GM18519 (cell line): ENCODE measurements at regions not wholly inside any gene's neighbourhood (a gene's known extent, or its start where the extent isn't known, plus 50 kb on each side); places are given as distances from the start of the nearest gene placed in this dataset.
"Not testable (repeated sequence)": the region's sequence is repeated elsewhere in the genome, so short reads cannot be mapped to it uniquely, and the experiment has no call there.

ENCODE experiments used
- ATAC-seq: cut with Tn5 transposase; IDR thresholded peaks from one replicate; pipeline ENCODE4 v1.9.1; 2021; ENCODE audit warnings: mild to moderate bottlenecking, moderate library complexity; ENCODE audit not compliant: unreplicated experiment, low FRiP score

DNA sequence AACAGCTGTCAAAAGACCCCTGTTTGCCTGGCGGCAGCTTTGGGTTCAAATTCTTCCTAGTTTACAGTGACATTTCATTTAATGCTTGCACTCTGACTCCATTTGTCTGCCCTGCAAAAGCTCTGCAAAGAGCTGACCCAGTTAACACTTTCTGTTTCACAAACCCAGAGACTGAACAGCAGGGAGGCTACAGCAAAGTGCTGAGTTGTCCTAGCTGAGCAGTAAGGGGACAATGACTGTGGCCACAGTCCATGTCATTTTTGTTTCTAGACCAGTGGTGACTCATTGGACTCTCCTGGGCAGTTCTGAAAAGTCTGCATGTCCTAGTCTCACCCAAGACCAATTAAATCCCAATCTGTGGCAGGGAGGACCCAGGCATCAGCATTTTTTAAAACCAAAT lies 994.8 kb upstream of the WWC1 start:
- no peak for ATAC-seq

DNA sequence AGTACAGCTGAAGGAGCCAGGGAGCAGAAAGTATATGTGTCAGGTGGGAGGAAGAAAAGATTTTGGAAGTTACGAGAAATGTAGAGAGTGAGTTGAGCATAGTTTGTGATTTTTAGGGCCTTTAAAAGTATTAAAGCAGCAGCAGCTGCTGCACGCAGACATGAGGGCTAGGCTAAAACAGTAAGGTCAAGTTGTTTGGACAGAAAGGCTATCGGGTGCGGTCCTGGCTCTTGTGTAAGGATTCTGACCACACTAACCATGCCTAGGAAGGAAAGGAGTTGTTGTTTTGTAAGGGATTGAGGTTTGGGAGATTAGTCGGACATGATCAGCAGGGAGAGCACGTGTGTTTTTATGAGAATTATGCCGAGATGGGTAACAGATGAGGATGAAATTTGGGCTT lies 991.6 kb upstream of the WWC1 start:
- not testable (repeated sequence) for ATAC-seq

DNA sequence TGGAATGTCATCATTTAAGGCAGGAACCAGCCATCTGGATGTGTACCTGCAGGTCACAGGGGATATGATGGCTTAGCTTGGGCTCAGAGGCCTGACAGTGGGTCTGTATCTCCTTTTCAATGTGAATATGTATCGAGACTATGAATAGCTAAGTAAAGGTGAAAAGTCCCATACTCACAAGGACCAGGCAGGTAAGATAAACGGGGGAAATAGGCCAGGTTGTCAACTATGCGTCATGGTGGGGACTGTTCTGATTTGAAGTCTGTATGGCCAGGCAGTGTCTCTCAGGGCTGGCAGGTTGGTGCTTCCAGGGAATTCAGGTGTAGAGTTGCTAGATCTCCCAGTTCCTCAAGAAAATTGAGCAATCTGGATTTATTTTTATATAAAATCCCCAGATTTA lies 987.9 kb upstream of the WWC1 start:
- no peak for ATAC-seq

DNA sequence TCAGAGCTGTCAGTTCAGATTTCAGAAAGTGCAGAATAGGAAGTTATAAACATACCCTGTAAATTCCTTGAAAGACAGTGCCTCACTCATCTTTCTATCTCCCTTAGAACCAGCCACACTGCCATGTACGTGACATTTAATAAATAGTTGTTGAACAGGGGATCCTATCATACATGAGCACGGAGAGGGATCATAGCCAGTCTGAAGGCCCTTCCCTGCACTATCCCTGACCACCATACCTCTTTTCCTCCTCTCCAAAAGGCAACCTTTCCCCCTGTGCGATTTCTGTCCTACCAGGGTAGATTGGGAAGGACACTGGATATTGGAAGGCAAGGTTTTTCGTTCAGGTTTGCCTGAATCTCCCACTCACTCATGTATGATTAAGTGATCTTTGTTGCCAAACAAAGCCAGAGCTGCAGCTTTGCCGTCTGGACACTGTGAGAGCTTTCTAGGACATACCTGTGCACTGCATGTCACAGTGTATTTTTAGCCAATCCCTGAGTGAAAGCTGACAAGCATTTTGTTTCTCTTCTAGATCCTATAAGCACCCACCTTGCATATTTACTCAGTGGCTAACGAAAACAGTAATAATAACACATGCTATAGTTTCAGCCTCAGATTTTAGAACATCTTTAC lies 986.5 kb upstream of the WWC1 start:
- no peak for ATAC-seq

DNA sequence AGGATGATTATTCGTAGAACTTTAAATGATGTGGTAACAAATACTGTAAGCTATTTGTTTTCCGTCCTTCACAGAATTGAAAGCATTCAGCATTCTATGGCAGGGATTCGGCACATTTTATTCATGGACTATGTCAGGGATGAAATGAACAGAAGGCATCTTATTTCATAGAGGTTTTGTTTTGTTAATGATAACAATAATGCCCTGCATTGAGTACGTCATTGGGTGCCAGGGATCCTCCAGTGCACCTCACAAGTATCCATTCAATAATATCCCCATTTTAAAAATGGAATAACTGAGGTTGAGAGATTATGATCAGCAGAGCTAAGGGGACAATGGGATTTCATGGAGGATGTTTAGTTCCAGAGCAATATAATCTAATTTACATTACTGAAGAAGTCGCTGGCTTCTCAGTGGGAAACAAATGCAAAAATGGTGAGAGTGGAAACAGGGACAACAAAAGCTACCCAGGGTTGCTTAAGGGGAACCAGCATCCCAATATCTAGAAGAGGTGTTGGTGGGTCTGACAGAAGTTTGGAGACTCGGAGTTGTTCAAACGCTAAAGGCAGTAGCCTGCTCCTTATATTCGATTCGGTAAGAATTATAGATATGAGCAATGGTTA lies 985.7 kb upstream of the WWC1 start:
- ATAC-seq, result no peak

DNA sequence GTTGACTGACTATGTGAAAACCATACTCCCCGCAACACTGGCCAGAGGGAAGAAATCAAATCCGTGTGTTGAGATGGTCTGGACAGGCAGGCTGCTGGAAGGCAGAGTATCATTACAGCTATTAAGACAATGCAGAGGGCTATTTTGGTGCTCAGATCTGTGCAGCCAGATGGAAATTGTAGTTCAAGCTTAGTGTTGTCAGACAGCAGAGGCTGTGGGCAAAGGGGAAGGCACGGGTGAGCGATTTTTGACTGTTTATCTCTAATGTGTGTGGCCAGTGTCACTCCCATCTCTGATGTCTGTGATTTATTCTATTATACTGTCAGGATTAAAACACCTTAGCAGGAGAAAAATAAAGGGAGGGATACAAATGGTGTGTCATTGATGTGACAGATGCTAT lies 984.4 kb upstream of the WWC1 start:
- ATAC-seq, result no peak

DNA sequence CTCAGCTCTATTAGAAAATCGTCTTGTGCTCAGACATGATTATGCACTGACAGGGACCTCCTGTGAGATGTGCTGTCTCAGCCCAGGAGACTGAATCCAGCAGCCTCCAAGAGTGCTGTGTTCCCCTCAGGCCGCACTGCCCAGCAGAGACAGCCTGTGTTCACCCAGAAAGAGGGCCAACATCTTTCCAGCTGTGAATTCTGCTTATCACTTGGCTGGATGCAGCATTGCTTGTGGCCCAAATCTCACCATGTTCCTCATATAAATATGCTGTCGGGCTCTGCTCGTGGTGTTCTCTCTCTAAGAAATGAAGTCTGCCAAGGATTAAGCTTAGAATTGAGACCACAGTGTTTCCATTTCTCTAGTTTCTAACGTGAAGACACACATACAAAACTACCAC lies 983.0 kb upstream of the WWC1 start:
- no peak for ATAC-seq

DNA sequence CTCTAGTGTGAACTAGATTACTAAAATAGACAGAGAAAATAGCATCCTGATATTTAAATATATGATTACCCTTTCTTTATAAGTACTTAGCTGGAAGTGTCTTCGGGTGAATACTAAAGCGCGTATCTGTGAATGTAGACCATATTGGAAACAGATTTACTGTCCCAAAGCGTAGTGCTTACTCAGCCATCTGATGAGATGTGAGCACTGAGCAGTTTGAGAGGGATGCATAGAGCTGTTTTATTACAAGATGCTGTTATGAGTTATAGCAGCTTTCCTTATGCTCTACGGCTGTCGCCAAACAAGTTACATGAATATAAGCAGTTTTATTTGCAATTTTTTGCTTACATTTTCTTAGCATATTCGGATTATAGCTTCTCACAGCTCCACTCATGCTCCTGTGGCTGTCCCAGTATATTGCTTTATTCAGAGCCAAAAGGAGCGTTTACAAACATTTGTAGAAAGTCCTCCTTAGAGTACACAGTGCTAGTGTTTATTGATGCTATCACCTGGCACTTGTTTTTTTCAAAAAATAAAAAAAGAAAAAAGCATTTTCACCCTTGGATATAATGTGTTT lies 981.4 kb upstream of the WWC1 start:
- ATAC-seq, result no peak

DNA sequence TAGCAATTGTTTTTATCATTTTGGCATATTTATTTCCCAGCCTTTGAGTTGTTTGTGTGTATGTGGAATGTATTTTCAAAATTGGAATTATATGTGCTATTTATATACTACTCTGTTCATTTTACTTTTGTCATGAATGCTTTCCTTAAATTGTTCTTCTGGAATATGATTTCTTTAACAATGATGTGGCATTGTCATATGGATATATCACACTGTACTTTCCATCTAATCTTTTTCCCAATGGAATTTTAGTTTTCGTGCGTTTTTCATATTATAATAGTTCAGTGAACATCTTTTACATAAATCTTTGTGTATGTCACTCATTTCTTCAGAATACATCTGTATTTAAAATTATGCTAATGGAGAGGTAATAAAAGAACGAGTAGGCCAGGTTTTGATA lies 980.1 kb upstream of the WWC1 start:
- no peak for ATAC-seq

DNA sequence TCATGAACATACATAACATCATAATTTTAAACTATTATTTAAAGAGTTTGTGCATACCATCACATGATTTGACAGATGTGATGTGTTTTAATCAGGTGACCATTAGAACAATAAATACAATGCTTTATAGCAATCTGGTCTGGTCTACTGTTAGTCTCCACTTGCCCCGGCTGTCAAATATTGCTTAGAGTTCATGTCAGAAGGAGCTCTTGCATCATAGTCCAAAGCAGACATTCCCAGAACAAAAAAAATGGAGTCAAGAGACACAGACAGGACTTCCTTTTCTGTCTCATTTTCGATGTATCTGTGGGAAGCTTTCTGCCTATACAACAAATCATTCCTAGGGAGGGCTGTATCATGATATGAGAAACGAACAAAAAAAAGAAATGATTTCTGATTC lies 979.2 kb upstream of the WWC1 start:
- ATAC-seq, result no peak

DNA sequence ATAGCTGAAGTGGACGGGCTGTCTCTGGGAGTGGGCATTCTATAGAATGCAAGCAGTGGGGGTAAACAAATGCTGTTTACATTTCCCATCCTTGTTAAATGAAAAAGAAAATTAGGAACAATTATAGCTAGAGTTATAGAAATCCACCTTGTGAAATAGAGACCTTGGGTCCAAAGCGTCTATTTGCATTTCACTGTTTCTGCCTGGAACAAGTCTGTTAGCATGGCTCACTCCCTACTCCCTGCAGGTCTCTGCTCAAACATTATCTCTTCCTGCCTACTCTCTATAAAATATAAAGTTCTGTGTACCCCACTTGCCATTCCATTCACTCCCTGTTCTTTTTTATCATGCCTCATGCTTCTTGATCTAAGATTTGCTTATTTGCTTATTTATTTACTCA lies 975.7 kb upstream of the WWC1 start:
- no peak for ATAC-seq

DNA sequence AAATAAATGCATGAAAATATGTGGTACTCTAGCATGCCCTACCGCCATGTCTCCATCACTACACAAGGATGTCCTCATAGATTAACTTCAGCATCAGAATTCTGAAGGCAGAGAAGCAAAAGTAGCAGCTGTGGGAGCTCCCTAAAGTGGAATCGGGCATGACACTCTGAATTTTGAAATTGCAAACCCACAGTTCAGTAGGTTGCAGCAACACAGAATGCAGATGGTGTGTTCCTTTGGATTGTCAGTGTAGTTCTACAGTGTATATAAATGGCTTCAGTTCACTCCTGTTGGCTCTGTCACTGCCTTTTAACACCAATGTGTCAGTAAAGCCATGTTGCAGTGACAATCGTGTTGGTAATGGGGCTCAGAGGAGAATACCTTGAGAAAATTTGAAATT lies 973.6 kb upstream of the WWC1 start:
- no peak for ATAC-seq

DNA sequence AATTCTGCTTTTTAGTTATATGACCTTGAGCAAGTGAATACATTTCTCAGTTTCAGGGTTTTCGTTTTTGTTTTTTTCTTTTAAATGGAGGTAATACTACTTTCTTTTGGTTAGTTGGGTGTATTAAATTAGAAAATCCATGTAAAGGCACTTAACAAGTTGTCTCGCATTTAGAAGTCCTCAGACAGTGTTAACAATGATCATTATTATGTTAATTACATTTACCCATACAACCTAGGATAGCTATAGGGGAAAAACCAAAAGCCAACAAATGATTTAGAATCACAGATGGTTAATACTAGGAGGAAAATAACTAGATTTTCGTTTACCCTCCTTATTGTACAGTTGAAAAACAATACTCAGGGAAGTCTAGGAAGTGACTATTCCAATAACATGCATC lies 972.2 kb upstream of the WWC1 start:
- ATAC-seq, result no peak

DNA sequence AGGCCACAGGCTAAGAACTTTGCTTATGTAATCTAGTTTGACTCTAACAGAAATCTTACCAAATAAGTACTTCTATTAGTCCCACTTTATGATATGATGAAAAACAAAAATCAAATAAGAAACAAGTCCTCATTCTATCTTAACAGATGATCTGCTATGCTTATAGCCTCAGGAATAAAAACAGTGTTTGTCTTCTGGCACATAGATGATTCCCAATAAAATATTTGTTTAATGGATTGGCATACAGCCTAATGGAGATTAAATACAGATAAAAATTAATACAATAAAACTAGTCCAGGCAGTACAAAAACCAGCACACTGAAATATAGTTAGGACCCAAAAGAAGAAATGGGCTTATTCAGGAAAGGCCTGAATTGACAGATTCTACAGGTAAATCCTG lies 971.4 kb upstream of the WWC1 start:
- ATAC-seq, result no peak

DNA sequence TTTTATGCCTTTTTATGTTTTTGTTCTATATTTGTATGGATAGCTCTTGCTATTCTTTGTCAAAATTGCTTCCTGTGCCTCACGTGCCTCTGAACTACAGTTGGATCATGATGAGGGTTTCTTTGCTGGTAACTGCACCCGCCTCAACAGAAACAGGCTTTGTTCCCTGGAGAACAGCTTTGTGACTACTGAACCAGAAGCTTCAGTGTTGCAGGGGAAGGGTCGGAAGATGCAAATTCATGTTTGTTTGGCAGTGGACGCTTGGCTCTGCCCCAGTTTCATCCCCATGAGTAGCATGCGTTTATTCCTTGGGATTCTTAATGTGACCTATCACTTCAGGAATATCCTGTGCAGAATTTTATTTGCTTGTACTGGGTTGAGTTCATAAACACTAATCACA lies 959.1 kb upstream of the WWC1 start:
- ATAC-seq, result no peak

DNA sequence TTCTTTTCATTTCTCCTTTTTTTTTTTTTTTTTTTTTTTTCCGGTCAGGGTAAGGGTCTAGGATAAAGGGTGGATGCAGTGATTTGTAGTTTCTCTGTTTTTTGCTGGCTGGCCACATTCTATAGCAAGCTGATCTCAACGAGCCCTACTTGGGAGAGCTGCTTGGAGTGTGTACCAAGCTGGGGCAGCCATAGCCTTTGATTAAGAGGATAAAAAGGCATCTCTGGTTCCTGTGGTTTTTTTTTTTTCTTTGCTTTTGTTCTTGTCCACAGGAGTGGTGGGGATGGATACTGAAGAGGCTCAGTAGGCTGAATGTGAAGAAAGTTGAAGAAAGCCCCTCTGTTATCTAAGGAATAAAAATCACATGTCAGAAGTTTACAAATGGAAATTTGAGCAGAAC lies 955.3 kb upstream of the WWC1 start:
- no peak for ATAC-seq

DNA sequence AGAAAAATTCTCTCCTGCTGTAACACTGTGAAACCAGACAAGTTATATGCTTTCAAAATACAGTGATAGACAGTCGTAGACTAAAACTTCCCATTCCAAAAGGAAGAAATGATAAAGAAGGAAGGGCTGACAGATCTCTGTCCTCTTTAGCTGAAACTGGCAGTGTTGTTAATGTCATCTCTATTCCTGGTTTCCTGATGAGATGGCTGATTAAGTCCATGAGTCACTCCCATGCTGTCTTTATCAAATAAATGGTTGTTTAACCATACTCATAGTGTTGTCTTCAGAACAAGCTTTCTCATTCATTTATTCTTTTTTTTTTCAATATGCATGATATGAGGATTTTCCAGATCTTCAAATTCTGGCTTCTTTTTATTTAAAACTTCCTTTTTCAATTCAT lies 952.2 kb upstream of the WWC1 start:
- no peak for ATAC-seq

DNA sequence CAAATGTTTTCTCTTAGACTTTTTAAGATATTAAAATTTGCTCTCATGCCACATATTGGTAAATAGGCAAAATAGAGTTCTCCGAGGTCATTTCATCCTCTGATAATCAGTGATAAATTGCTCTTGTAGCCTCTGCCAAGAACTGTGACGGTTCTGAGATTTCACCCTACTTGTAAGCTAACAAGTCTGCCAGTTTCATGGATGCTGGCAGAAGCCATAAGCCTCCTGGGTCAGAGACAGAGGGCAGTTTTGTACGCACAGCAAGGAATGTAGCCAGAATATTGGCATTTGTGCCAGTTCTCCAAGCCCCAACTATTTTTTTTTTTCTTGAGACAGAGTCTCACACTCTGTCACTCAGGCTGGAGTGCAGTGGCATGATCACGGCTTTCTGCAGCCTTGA lies 945.0 kb upstream of the WWC1 start:
- no peak for ATAC-seq

DNA sequence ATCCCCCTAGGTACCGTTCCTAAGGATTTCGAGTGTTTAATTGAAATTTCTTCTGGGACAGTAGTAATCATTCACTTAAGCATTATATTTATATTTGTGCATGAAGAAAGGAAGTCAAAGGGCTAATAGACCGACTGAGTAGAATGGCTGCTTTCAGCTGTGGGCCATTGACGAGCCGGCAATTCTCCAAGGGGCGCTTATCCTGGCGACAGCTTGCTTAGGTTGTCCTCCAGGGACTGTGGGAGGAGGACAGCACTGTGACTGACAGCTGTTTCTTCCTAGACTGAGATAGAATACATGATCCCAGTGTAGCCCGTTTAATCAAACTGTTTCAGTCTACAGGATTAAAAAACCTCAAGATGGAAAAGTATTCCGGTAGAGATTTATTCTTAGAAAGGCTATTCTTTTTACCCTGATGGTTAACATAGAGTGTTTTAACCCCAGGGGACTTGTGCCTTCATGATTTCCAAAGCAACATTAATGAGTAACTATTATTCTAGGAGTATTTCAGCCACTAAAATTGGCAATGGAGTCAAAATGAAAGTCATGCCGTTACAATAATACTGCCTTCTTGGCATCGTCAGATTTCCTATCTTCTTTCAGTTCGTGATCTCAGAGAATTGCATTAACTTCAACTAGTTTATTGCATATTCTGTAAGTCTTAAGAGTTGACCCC lies 943.1 kb upstream of the WWC1 start:
- no peak for ATAC-seq

DNA sequence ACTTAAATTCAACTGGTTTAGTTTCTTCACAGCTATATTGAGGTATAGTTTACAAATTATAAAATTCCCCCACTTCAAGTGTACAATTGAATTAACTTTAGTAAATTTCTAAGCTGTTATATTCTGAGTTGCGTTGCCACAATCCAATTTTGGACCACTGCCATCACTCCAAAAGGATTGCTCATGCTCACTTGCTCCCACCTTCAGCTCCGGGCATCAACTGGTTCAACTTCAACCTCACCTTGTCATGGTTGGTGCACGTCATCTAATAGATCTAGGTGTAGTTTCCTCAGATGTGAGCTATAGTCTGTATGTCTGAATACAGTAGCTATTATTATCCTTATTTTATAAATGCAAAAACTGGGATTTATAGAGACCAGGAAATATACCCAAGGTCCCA lies 942.5 kb upstream of the WWC1 start:
- no peak for ATAC-seq

DNA sequence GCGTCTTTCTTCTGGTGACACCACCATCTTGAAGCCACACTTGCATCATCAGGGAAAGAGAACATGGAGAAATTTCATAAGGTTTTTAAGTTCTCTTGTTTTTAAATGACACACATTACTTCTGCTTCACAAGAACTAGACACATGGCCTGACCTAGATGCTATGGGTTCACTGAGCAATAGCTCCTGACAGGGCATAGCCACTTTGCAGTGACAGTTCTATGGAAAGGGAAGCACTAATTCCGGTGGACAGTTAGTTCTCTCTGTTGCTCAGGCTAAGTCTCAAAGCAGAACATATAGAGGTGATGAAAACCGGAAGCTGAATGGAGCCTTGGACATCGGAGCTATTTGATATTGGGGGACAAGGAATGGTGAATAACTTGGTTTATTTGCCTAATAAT lies 940.1 kb upstream of the WWC1 start:
- no peak for ATAC-seq

DNA sequence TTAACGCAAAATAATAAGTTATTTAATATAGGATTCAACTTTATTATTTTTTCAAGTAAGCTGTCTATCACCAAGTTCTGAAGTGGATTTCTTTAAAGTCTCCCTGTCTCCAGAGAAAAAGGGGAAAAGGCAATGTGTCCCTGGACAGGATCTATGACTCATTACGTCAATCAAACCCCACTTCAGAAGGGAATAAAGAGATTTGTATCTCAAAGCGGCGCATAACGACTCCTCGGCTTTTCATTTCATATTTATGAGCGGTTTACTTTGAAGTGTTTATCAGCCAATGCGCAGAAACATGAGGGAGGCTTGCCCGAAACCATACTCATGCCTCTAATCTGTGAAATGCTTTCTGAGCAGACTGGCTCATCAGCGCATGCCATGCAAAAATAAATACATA lies 938.6 kb upstream of the WWC1 start:
- ATAC-seq, result no peak
